HEK293T (cell line): ENCODE measurements at regions not wholly inside any gene's neighbourhood (a gene's known extent, or its start where the extent isn't known, plus 50 kb on each side); places are given as distances from the start of the nearest gene placed in this dataset.
"Not testable (repeated sequence)": the region's sequence is repeated elsewhere in the genome, so short reads cannot be mapped to it uniquely, and the experiment has no call there.

ENCODE experiments used
- CTCF ChIA-PET: fragments of 350-600 bp; formaldehyde crosslinking; extraction: SDS; loops from one replicate; lab custom pipeline; 2021; ENCODE audit warnings: antibody characterized with exemption, inconsistent platforms; lab: Yijun Ruan, JAX
- POLR2A ChIA-PET: fragments of 350-600 bp; formaldehyde crosslinking; extraction: SDS; loops from one replicate; lab custom pipeline; 2020; ENCODE audit warnings: antibody characterized with exemption, inconsistent platforms; lab: Yijun Ruan, JAX
- DNase-seq: peaks from one replicate; pipeline ENCODE4 v3.0.0; 2012; ENCODE audit warnings: mixed read lengths; ENCODE audit errors: extremely low spot score
- ARNT ChIP-seq: fragments of 450-650 bp; IDR thresholded peaks from 2 replicates; pipeline ENCODE4 v1.6.1; 2017; ENCODE audit warnings: mild to moderate bottlenecking
- BHLHE40 ChIP-seq: fragments of 450-650 bp; IDR thresholded peaks from 2 replicates; pipeline ENCODE4 v1.6.1; 2016; ENCODE audit warnings: mild to moderate bottlenecking, moderate library complexity, borderline replicate concordance
- CTBP1 ChIP-seq: fragments of 450-650 bp; IDR thresholded peaks from 2 replicates; pipeline ENCODE4 v1.6.1; 2016; ENCODE audit warnings: borderline replicate concordance
- ELF4 ChIP-seq: fragments of 450-650 bp; IDR thresholded peaks from 2 replicates; pipeline ENCODE4 v1.6.1; 2017; ENCODE audit warnings: antibody characterized with exemption
- FOXA1 ChIP-seq: fragments of 450-650 bp; IDR thresholded peaks from 2 replicates; pipeline ENCODE4 v1.6.1; 2016; ENCODE audit warnings: mild to moderate bottlenecking
- FOXK2 ChIP-seq: fragments of 450-650 bp; IDR thresholded peaks from 2 replicates; pipeline ENCODE4 v1.6.1; 2016; ENCODE audit warnings: mild to moderate bottlenecking
- FOXM1 ChIP-seq: fragments of 450-650 bp; IDR thresholded peaks from 2 replicates; pipeline ENCODE4 v1.6.1; 2017; ENCODE audit warnings: mild to moderate bottlenecking, borderline replicate concordance
- HDGF ChIP-seq: fragments of 450-650 bp; IDR thresholded peaks from 2 replicates; pipeline ENCODE4 v1.6.1; 2017; ENCODE audit warnings: antibody characterized with exemption, borderline replicate concordance
- L3MBTL2 ChIP-seq: fragments of 450-650 bp; conservative IDR thresholded peaks from 2 replicates; pipeline ENCODE4 v1.6.1; 2016; ENCODE audit warnings: mild to moderate bottlenecking
- LEF1 ChIP-seq: fragments of 450-650 bp; IDR thresholded peaks from 2 replicates; pipeline ENCODE4 v1.6.1; 2017; ENCODE audit warnings: mild to moderate bottlenecking, borderline replicate concordance
- NFRKB ChIP-seq: fragments of 450-650 bp; IDR thresholded peaks from 2 replicates; pipeline ENCODE4 v1.6.1; 2016; ENCODE audit warnings: mild to moderate bottlenecking, moderate library complexity
- SP1 ChIP-seq: fragments of 450-650 bp; IDR thresholded peaks from 2 replicates; pipeline ENCODE4 v1.6.1; 2017
- SUZ12 ChIP-seq: fragments of 450-650 bp; IDR thresholded peaks from 2 replicates; pipeline ENCODE4 v1.6.1; 2016; ENCODE audit warnings: mild to moderate bottlenecking
- TARDBP ChIP-seq: fragments of 450-650 bp; IDR thresholded peaks from 2 replicates; pipeline ENCODE4 v1.6.1; 2016
- ZNF384 ChIP-seq: fragments of 450-650 bp; IDR thresholded peaks from 2 replicates; pipeline ENCODE4 v1.6.1; 2016
- TF ChIP-seq, protein P1 (sequence below): fragments of 450-650 bp; IDR thresholded peaks from 2 replicates; pipeline ENCODE4 v1.6.1; 2016

- no peak for TF ChIP-seq SUZ12
- no peak for TF ChIP-seq FOXA1
- no peak for TF ChIP-seq ARNT
- no peak for TF ChIP-seq SP1
- TF ChIP-seq ELF4, result no peak
- TF ChIP-seq CTBP1, result no peak
- TF ChIP-seq FOXK2, result no peak
- TF ChIP-seq LEF1, result no peak
- TF ChIP-seq HDGF, result no peak
- TF ChIP-seq NFRKB, result no peak
- TF ChIP-seq, protein P1, sequence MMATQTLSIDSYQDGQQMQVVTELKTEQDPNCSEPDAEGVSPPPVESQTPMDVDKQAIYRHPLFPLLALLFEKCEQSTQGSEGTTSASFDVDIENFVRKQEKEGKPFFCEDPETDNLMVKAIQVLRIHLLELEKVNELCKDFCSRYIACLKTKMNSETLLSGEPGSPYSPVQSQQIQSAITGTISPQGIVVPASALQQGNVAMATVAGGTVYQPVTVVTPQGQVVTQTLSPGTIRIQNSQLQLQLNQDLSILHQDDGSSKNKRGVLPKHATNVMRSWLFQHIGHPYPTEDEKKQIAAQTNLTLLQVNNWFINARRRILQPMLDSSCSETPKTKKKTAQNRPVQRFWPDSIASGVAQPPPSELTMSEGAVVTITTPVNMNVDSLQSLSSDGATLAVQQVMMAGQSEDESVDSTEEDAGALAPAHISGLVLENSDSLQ, result no peak
- no peak for TF ChIP-seq TARDBP
- ChIA-PET POLR2A (no interaction called here), CTCF (no interaction called here)
- no peak for DNase-seq
Observed at GRCh38 chr2:78251708-78252107, 729.5 kb upstream of the LRRTM4 start.

GRCh38 chr2:78260861-78261260 lies 738.7 kb upstream of the LRRTM4 start:
- CTCF ChIA-PET, result no interaction called here
- no peak for DNase-seq
- POLR2A ChIA-PET, result no interaction called here
- TF ChIP-seq FOXK2 (no peak), ZNF384 (no peak), HDGF (no peak), SP1 (no peak), CTBP1 (no peak), NFRKB (no peak), L3MBTL2 (no peak), ARNT (no peak), FOXM1 (no peak), TARDBP (no peak), LEF1 (no peak), SUZ12 (no peak), ELF4 (no peak)
- TF ChIP-seq, protein P1, result no peak

DNA sequence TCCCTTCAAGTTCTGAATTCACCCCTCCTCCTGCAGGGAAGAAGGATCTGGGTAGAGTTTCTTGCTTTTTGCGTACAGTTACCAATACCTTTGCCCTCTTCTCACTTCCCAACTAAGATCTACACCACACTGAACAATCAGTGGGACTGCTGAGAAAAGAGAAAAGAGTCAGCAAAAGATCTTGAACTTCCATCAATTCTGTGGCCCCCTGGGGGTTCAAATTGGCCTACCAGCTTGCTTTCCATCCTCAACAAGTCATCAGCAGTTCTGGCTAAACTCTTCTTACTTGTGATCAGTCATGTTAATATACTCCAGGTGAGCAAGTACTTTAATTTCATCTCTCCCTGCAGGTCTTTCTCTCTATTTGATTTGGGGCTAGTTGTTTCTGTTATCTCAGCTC lies 739.3 kb upstream of the LRRTM4 start:
- ChIA-PET CTCF (no interaction called here), POLR2A (no interaction called here)
- DNase-seq, result no peak
- TF ChIP-seq, protein P1, result no peak
- TF ChIP-seq SUZ12 (no peak), FOXM1 (no peak), CTBP1 (no peak), HDGF (no peak), L3MBTL2 (no peak), NFRKB (no peak)

- DNase-seq, POLR2A ChIA-PET, CTCF ChIA-PET: not testable (repeated sequence)
Observed at GRCh38 chr2:78262089-78262488, 739.9 kb upstream of the LRRTM4 start.

DNA sequence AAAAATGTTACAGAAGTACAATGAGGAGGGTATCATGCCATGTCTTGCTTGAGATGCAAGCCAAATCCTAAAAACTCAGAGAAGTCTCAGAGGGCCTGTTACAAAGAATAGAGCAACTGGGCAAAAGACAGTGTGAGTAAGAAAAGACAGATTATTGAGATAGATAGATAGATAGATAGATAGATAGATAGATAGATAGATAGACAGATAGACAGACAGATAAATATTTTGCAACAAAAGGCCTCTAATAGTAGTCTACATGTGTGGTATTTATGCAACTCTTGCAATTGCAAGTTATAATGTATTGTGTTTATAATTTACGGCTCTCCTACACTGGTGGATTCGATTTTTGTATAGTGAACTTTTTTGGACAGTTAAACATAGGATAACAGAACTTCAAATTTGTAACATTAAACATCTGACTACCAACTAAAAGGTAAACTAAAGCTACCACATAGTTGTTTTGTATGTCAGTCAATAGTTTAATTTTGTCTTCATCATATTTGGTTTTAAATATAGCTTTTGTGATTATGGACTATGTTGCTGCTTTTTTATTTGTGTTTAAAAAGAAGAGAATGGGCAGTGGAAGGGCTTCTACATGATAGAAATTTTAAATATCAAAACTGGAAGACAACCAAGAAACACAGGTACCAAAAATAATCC lies 740.7 kb upstream of the LRRTM4 start:
- ChIA-PET CTCF (no interaction called here), POLR2A (no interaction called here)
- no peak for DNase-seq
- TF ChIP-seq ELF4, result no peak
- TF ChIP-seq CTBP1, result no peak
- TF ChIP-seq SUZ12, result no peak
- TF ChIP-seq ZNF384, result no peak
- no peak for TF ChIP-seq TARDBP
- no peak for TF ChIP-seq FOXM1
- TF ChIP-seq FOXK2, result no peak
- TF ChIP-seq L3MBTL2, result no peak
- TF ChIP-seq NFRKB, result no peak
- no peak for TF ChIP-seq ARNT
- no peak for TF ChIP-seq BHLHE40
- TF ChIP-seq LEF1, result no peak
- TF ChIP-seq SP1, result no peak
- TF ChIP-seq HDGF, result no peak
- TF ChIP-seq, protein P1, result no peak
- TF ChIP-seq FOXA1, result no peak

GRCh38 chr2:78263571-78263970 lies 741.4 kb upstream of the LRRTM4 start:
- no peak for DNase-seq
- TF ChIP-seq, protein P1, result no peak
- no peak for TF ChIP-seq ZNF384
- TF ChIP-seq BHLHE40, result no peak
- TF ChIP-seq FOXK2, result no peak
- TF ChIP-seq TARDBP, result no peak
- no peak for TF ChIP-seq L3MBTL2
- TF ChIP-seq NFRKB, result no peak
- TF ChIP-seq SUZ12, result no peak
- TF ChIP-seq LEF1, result no peak
- no peak for TF ChIP-seq FOXA1
- TF ChIP-seq FOXM1, result no peak
- no peak for TF ChIP-seq HDGF
- no peak for TF ChIP-seq ARNT
- CTCF ChIA-PET, result no interaction called here
- POLR2A ChIA-PET, result no interaction called here
